Activated CD4-positive, alpha-beta memory T cell treated with anti-CD3 and anti-CD28 coated beads, Interleukin-2, amount 10 ng/mL, durations not matched to agents 7 days and 5 days (primary cell): ENCODE measurements at regions not wholly inside any gene's neighbourhood (a gene's known extent, or its start where the extent isn't known, plus 50 kb on each side); places are given as distances from the start of the nearest gene placed in this dataset.
"Not testable (repeated sequence)": the region's sequence is repeated elsewhere in the genome, so short reads cannot be mapped to it uniquely, and the experiment has no call there.

Experiments used
- CTCF ChIA-PET: fragments of 350-600 bp; sonication (Branson Sonifier 250); formaldehyde crosslinking; loops from one replicate; lab custom pipeline; 2021; ENCODE audit warnings: antibody characterized with exemption, inconsistent platforms; lab: Charles Lee
- POLR2A ChIA-PET: fragments of 350-600 bp; sonication (Branson Sonifier 250); formaldehyde crosslinking; loops from one replicate; lab custom pipeline; 2021; ENCODE audit warnings: antibody characterized with exemption; lab: Charles Lee
- DNase-seq: peaks from one replicate; pipeline ENCODE4 v3.0.0-alpha.2; 2020
- H3K27ac Mint-ChIP-seq: one replicate; pipeline ENCODE4 v1.8.0; 2021; ENCODE audit warnings: mild to moderate bottlenecking, mixed read lengths
- H3K27me3 Mint-ChIP-seq: one replicate; pipeline ENCODE4 v1.8.0; 2021; ENCODE audit warnings: mixed read lengths
- H3K36me3 Mint-ChIP-seq: one replicate; pipeline ENCODE4 v1.8.0; 2021; ENCODE audit warnings: low read depth, mixed read lengths
- H3K4me1 Mint-ChIP-seq: one replicate; pipeline ENCODE4 v1.8.0; 2021; ENCODE audit warnings: mixed read lengths
- H3K4me3 Mint-ChIP-seq: one replicate; pipeline ENCODE4 v1.8.0; 2021; ENCODE audit warnings: mild to moderate bottlenecking, mixed read lengths
- H3K9me3 Mint-ChIP-seq: one replicate; pipeline ENCODE4 v1.8.0; 2021; ENCODE audit warnings: mixed read lengths

DNA sequence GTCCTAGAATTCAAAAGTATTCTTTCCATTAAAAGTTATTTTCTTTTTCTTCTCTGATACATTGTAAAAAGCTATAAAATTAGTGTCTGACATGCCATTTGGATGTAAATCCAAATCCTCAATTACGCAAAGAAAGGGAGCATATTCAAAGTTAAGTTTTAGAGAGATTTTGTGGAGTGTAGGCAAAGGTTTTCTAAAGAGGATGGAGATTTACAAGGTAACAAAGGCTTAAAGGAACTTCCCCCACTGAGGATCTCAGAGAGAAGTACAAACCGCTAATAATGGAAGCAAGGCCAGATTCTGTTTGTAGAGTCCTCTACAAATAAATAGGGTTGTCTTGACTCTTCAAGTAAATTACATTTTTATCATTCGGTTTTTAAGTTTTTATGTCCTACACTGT is 91.0 kb upstream of the MAPK10 start:
- POLR2A ChIA-PET = no interaction called here
- Mint-ChIP-seq H3K4me1 (no peaks in the 10 kb centered on the region), H3K27ac (no peak overlapping the region), H3K36me3 (no peaks in the 10 kb centered on the region), H3K27me3 (peaks cover 3% of the 10 kb centered on the region), H3K9me3 (no peaks in the 10 kb centered on the region), H3K4me3 (no peak overlapping the region)
- no peak for DNase-seq
- CTCF ChIA-PET = no interaction called here

DNA sequence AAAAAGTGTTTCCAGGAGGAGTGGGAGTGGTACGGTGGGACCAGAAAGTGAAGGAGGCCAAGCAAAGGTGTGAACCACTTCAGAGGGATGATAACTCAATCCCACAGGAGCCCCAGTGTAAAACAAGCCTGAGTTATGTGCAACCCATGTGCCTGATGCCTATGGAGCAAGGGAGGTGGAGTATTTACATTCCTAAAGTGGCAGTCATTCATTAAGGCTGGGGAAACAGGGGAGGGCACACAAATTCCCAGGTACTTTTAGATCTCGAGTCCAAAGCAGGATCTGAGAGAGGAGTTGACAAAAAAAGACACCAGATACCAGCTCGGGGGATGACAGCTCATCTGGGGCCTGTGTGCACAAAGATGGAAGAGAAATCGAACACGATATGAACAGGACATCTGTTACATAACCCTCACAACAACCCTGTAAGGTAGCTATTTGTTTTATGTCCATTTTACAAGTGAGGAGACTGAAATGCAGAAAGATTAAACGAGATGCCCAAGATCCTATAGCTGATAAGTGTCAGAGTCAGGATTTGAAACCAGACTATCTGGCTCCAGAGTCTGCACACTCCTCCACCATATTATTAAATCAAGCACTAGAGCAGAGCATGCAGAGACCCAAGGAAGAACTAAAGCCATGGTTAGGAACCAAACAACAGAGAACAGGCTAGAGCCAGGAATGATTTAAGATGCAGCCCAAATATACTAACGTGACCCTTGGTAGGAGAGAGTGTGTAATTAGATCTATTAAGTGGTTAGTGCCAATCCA is 91.9 kb upstream of the MAPK10 start:
- Mint-ChIP-seq H3K4me1 (no peaks in the 10 kb centered on the region), H3K36me3 (no peaks in the 10 kb centered on the region), H3K9me3 (no peaks in the 10 kb centered on the region), H3K27ac (no peak overlapping the region), H3K4me3 (no peak overlapping the region), H3K27me3 (peaks cover 3% of the 10 kb centered on the region)
- POLR2A ChIA-PET = no interaction called here
- no peak for DNase-seq
- CTCF ChIA-PET = interaction anchor here (0.6 kb wide), 1 partner anchor 449 kb away, joined by 3 read pairs; no protein-coding TSS in a partner anchor

DNA sequence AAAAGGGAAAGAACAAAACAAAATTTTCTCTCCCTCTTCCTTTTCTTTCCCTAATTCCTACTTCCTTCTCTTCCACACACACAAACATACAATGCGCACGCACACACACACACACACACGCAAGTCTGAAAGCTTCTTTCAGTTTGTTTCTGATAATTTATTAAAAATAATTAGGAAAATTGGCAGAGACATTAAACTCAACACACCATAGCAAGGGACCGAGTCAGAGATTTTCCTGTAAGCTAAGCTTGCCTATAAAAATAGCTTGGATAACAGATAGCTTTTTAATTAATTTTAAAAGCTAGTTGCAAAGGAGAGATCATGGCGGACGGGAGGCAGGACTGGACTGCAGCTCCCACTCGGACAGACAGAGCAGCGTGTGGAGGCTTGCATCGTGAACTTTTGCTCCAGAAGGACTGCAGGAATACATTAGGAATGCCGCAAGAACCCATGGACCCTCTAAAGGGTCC is 92.6 kb upstream of the MAPK10 start:
- CTCF ChIA-PET = interaction anchor here (0.6 kb wide), 1 partner anchor 448 kb away, joined by 3 read pairs; no protein-coding TSS in a partner anchor
- H3K4me1 Mint-ChIP-seq = no peaks in the 10 kb centered on the region
- no peak overlapping the region for H3K27ac Mint-ChIP-seq
- no peak for DNase-seq
- POLR2A ChIA-PET = no interaction called here
- H3K4me3 Mint-ChIP-seq = no peak overlapping the region
- H3K36me3 Mint-ChIP-seq = no peaks in the 10 kb centered on the region
- no peaks in the 10 kb centered on the region for H3K9me3 Mint-ChIP-seq
- H3K27me3 Mint-ChIP-seq = peaks cover 4% of the 10 kb centered on the region

DNA sequence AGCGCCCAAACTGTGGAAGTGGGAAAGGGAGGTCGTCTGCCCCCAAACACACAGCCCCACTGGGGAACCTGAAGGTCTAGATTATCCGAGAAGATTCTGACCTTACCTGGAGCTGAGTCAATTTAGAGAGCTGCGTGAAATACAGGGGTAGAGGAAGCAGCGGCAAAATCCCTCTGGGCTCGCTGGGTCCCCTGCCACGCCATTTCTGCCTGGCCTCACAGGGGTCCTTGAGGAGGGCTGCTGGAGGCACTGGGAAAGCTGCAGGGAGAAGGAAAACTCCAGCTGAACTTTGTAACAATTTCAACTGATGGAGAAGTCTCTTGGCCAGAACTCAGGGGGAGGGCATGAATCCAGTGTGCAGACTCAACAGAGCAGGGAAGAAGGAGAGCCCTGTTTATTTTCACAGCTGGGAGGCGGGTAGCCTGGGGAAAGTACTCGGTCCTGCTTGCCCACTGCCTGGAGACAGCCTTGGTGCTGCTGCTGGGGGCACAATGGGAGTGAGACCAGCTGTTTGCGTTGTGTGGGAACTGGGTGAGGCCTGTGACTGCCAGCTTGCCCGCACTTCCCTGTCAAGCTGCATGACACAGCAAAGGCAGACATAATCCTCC is 93.2 kb upstream of the MAPK10 start:
- H3K36me3 Mint-ChIP-seq = no peaks in the 10 kb centered on the region
- H3K4me1 Mint-ChIP-seq = no peaks in the 10 kb centered on the region
- no peaks in the 10 kb centered on the region for H3K9me3 Mint-ChIP-seq
- DNase-seq = no peak
- POLR2A ChIA-PET = no interaction called here
- H3K27ac Mint-ChIP-seq = no peak overlapping the region
- no peak overlapping the region for H3K4me3 Mint-ChIP-seq
- peaks cover 4% of the 10 kb centered on the region for H3K27me3 Mint-ChIP-seq
- CTCF ChIA-PET = no interaction called here

DNA sequence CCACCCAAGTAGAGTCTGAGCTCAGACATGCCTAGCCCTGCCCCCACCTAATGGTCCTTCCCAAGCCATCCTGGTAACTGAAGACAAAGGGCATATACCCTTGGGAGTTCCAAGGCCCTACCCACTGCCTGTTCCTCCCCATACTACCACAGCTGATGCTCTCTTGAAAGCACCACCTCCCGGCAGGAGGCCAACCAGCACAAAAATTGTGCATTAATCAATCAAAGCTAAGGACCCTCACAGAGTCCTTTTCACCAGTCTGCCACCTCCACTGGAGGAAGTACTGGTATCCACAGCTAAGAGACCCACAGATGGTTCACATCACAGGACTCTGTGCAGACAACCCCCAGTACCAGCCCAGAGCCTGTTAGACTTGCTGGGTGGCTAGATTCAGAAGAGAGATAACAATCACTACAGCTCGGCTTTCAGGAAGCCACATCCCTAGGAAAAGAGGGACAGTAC is 93.8 kb upstream of the MAPK10 start:
- H3K4me1 Mint-ChIP-seq, DNase-seq, CTCF ChIA-PET, H3K27me3 Mint-ChIP-seq, H3K27ac Mint-ChIP-seq, POLR2A ChIA-PET, H3K4me3 Mint-ChIP-seq, H3K36me3 Mint-ChIP-seq, H3K9me3 Mint-ChIP-seq: not testable (repeated sequence)

DNA sequence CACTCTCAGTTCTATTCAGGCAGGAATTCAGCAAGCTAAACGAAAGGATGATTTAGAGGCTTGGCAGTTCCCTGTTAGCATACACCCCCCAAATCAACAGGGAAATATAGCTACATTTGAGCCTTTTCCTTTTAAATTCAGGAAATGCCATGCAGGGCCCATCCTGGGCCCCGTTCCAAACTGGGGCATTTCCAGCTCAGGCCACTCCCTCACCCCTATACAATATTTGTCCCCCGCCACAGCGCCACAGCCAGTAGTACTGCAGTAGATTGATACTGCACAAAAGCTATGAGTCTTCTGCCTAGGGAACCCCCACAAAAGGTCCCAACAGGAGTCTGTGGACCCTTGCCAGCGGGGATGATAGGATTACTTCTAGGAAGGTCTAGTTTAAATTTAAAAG is 102.0 kb upstream of the MAPK10 start:
- Mint-ChIP-seq H3K36me3 (no peaks in the 10 kb centered on the region), H3K27ac (no peak overlapping the region)
- POLR2A ChIA-PET = no interaction called here

DNA sequence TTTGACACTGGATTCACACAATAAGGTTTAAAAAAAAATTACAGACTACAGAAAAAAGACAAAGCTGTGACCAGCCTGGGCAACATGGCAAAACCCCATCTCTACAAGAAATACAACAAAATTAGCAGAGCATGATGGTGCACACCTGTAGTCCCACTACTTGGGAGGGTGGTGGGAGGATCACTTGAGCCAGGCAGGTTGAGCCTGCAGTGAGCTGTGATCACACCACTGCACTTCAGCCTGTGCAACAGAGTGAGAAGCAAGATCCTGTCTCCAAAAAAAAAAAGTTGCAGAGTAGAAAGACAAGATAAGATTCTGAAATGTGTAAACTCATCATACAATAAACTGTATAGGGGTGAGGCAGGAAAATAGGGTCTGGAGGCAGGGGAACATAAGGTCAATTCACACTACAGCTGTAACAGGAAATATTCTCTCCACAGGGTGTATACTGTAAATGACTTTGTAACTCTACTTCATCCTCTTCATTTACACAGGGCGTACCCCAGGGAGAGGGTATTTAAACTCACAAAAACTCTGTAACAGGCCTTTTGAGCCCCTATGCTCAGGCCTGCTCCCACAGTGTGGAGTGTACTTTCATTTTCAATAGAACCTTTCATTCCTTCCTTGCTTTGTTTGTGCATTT is 112.6 kb upstream of the MAPK10 start:
- DNase-seq = no peak
- no peaks in the 10 kb centered on the region for H3K9me3 Mint-ChIP-seq
- no peak overlapping the region for H3K27ac Mint-ChIP-seq
- peaks cover 2% of the 10 kb centered on the region for H3K27me3 Mint-ChIP-seq
- no peaks in the 10 kb centered on the region for H3K36me3 Mint-ChIP-seq
- ChIA-PET CTCF (no interaction called here), POLR2A (interaction anchor here (1.0 kb wide), 1 partner anchor 10 kb away, joined by 3 read pairs; no protein-coding TSS in a partner anchor)
- no peak overlapping the region for H3K4me3 Mint-ChIP-seq
- no peaks in the 10 kb centered on the region for H3K4me1 Mint-ChIP-seq

More for the DNA sequence above, 102.0 kb upstream of the MAPK10 start:
- Mint-ChIP-seq H3K9me3 (no peaks in the 10 kb centered on the region), H3K27me3 (peaks cover 2% of the 10 kb centered on the region), H3K4me3 (no peak overlapping the region), H3K4me1 (no peaks in the 10 kb centered on the region)
- CTCF ChIA-PET = no interaction called here
- DNase-seq = no peak

DNA sequence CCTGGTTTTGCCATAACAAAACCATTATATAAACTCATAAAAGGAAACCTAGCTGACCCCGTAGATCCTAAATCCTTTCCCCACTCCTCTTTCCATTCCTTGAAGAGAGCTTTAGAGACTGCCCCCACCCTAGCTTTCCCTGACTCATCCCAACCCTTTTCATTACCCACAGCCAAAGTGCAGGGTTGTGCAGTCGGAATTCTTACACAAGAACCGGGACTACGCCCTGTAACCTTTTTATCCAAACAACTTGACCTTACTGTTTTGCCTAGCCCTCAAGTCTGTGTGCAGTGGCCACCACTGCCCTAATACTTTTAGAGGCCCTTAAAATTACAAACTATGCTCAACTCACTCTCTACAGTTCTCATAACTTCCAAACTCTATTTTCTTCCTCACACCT is 116.0 kb upstream of the PTPN13 start:
- POLR2A ChIA-PET, H3K36me3 Mint-ChIP-seq, H3K27me3 Mint-ChIP-seq, H3K4me3 Mint-ChIP-seq, H3K4me1 Mint-ChIP-seq, H3K27ac Mint-ChIP-seq, H3K9me3 Mint-ChIP-seq, CTCF ChIA-PET, DNase-seq: not testable (repeated sequence)

DNA sequence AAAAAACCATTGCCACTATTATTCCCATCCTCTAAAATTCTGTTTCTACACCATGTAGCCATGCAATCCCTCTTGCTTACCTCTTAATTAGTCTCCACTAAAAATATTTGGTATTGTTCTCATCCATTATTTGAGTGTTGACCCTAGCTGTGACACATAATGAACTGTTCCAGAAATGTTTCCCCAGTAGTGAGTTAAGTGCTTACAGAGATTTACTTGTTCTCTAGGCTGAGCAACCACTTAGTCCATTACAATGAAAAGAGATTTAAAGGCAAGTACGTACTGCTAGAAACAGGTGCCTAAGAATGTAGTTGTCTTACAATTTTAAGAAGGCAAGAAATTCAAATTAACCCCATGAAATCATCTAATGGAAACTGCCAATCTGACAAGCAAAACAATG is 112.7 kb upstream of the PTPN13 start:
- no peak for DNase-seq
- peaks cover 6% of the 10 kb centered on the region for H3K27me3 Mint-ChIP-seq
- H3K4me1 Mint-ChIP-seq = peaks cover 3% of the 10 kb centered on the region
- H3K9me3 Mint-ChIP-seq = no peaks in the 10 kb centered on the region
- CTCF ChIA-PET = interaction anchor here (0.5 kb wide), 1 partner anchor 332 kb away, joined by 3 read pairs; no protein-coding TSS in a partner anchor
- H3K4me3 Mint-ChIP-seq = no peak overlapping the region
- H3K36me3 Mint-ChIP-seq = no peaks in the 10 kb centered on the region
- no peak overlapping the region for H3K27ac Mint-ChIP-seq
- POLR2A ChIA-PET = no interaction called here

DNA sequence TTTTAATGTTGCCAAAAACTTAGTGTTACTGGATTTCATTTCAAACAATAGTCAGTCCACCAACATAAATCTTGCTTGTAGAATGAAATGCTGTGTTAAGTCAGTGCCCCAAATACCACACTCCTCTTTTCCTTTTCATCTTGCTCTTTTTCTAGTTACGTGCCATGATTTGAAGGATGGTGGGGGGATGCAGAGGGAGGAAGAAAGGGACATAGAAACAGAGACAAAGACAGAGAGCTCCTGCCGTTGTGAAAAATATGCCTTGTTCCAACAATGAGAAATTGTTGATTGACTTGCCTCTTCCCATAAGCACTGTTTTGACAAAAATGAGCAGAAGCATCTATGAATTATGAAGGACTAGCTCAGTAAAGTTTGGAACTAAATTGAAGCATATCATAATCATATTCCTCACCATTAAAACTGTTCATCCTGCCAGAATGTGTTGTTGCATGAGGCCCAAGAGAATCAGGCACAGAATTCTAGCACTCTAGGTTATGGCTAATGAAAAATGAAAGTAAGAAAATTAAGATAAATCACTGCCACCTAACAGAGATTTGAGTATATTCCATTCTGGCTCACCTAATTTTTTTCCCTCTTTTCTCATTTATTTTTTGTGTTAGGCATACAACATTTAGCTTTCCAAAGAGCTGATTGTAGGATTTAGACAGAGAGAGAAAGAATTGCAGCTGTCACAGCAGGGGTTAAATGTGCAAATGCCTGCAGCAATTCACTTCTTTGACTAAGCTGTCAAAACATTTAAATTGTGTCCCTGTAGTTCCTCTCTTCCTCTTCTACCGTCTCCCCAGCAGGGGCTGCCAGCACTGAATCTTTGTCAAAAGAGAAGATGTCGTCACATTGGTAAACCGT is 111.6 kb upstream of the PTPN13 start:
- no peaks in the 10 kb centered on the region for H3K36me3 Mint-ChIP-seq
- ChIA-PET POLR2A (interaction anchor here (0.9 kb wide), 1 partner anchor 10 kb away, joined by 3 read pairs; no protein-coding TSS in a partner anchor), CTCF (interaction anchor here (0.9 kb wide), 1 partner anchor 13 kb away, joined by 3 read pairs; no protein-coding TSS in a partner anchor)
- no peak overlapping the region for H3K27ac Mint-ChIP-seq
- DNase-seq = no peak
- H3K4me3 Mint-ChIP-seq = no peak overlapping the region
- H3K4me1 Mint-ChIP-seq = peaks cover 3% of the 10 kb centered on the region
- H3K9me3 Mint-ChIP-seq = no peaks in the 10 kb centered on the region
- peaks cover 8% of the 10 kb centered on the region for H3K27me3 Mint-ChIP-seq

DNA sequence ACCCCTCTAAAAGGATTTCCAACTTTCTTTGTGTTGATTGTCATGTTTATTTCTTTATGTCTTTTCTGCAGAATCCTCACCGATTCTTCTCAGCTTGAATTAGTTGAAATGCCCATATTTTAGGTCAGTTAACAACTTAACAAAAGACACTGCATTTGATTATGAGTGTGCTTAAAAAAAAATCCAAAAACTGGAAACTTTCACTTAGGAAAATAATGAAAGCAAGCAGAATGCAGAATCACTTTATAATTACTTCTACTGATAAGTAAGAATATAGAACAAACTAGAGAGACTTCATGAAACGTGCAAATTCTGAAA is 111.0 kb upstream of the PTPN13 start:
- Mint-ChIP-seq H3K4me3 (no peak overlapping the region), H3K4me1 (peaks cover 3% of the 10 kb centered on the region), H3K36me3 (no peaks in the 10 kb centered on the region), H3K27me3 (peaks cover 8% of the 10 kb centered on the region), H3K27ac (no peak overlapping the region), H3K9me3 (no peaks in the 10 kb centered on the region)
- ChIA-PET POLR2A (no interaction called here), CTCF (interaction anchor here (0.9 kb wide), 1 partner anchor 13 kb away, joined by 3 read pairs; no protein-coding TSS in a partner anchor)
- no peak for DNase-seq

DNA sequence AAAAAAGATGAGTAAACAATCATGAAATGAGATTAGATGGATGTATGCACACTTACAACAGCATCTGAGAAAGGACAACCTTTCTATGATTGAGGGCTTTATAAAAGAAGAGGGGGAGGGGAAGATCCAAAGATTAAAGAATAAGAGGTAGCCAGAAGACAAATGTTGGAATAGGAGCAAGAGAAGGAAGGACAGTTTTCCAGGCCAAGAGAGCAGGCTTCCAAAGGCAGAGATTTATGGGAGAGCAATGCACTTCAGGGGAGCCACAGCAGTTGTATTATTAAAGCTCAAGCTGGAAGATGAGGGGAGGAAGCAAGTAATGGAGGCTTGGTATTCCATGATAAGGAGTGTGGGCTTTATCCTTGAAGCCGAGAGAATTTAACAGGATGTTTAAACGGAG is 110.3 kb upstream of the PTPN13 start:
- Mint-ChIP-seq H3K9me3 (no peaks in the 10 kb centered on the region), H3K27ac (no peak overlapping the region), H3K27me3 (peaks cover 8% of the 10 kb centered on the region), H3K4me3 (no peak overlapping the region), H3K4me1 (peaks cover 3% of the 10 kb centered on the region), H3K36me3 (no peaks in the 10 kb centered on the region)
- no peak for DNase-seq
- ChIA-PET CTCF (no interaction called here), POLR2A (no interaction called here)
